ENCODE measurements at regions not wholly inside any gene's neighbourhood (a gene's known extent, or its start where the extent isn't known, plus 50 kb on each side); places are given as distances from the start of the nearest gene placed in this dataset.

- no peaks in the 10 kb centered on the region for H3K27me3 ChIP-seq (replicated peaks; ENCODE audit: control insufficient read depth, insufficient read depth, low read length)
- no peaks in the 10 kb centered on the region for H3K36me3 ChIP-seq (ENCODE audit: control insufficient read depth, insufficient read depth, low read length)
- H3K4me3 ChIP-seq (replicated peaks; ENCODE audit: low read depth, low read length) = no peak overlapping the region
- DNase-seq (ENCODE audit: extremely low read depth, insufficient read length) = no peak
- no peak for TF ChIP-seq CTCF (IDR thresholded peaks at IDR 0.05; ENCODE audit: insufficient read depth, low read length, poor library complexity, severe bottlenecking)
These were observed 1003.9 kb downstream of the FLRT2 start for GRCh38 chr14:86533834-86534233.

- no peak for TF ChIP-seq CTCF (IDR thresholded peaks at IDR 0.05; ENCODE audit: insufficient read depth, low read length, poor library complexity, severe bottlenecking)
- Histone ChIP-seq H3K4me3 (replicated peaks; ENCODE audit: low read depth, low read length) (no peak overlapping the region), H3K27me3 (replicated peaks; ENCODE audit: control insufficient read depth, insufficient read depth, low read length) (no peaks in the 10 kb centered on the region), H3K36me3 (ENCODE audit: control insufficient read depth, insufficient read depth, low read length) (no peaks in the 10 kb centered on the region)
- no peak for DNase-seq (ENCODE audit: extremely low read depth, insufficient read length)
These were observed 1002.3 kb downstream of the FLRT2 start for GRCh38 chr14:86532219-86532618.

GRCh38 chr14:86530457-86530856 is 1000.5 kb downstream of the FLRT2 start:
- no peak for TF ChIP-seq CTCF (IDR thresholded peaks at IDR 0.05; ENCODE audit: insufficient read depth, low read length, poor library complexity, severe bottlenecking)
- Histone ChIP-seq H3K36me3 (ENCODE audit: control insufficient read depth, insufficient read depth, low read length) (no peaks in the 10 kb centered on the region), H3K4me3 (replicated peaks; ENCODE audit: low read depth, low read length) (no peak overlapping the region)

GRCh38 chr14:86527312-86527711 is 997.4 kb downstream of the FLRT2 start:
- no peaks in the 10 kb centered on the region for H3K27me3 ChIP-seq (replicated peaks; ENCODE audit: control insufficient read depth, insufficient read depth, low read length)
- TF ChIP-seq CTCF (IDR thresholded peaks at IDR 0.05; ENCODE audit: insufficient read depth, low read length, poor library complexity, severe bottlenecking) = no peak
- DNase-seq (ENCODE audit: extremely low read depth, insufficient read length) = no peak
- no peak overlapping the region for H3K4me3 ChIP-seq (replicated peaks; ENCODE audit: low read depth, low read length)
- H3K36me3 ChIP-seq (ENCODE audit: control insufficient read depth, insufficient read depth, low read length) = no peaks in the 10 kb centered on the region

More at GRCh38 chr14:86530457-86530856, 1000.5 kb downstream of the FLRT2 start:
- no peak for DNase-seq (ENCODE audit: extremely low read depth, insufficient read length)
- no peaks in the 10 kb centered on the region for H3K27me3 ChIP-seq (replicated peaks; ENCODE audit: control insufficient read depth, insufficient read depth, low read length)

GRCh38 chr14:86525673-86526072 is 995.7 kb downstream of the FLRT2 start:
- DNase-seq (ENCODE audit: extremely low read depth, insufficient read length) = no peak
- Histone ChIP-seq H3K36me3 (ENCODE audit: control insufficient read depth, insufficient read depth, low read length) (no peaks in the 10 kb centered on the region), H3K4me3 (replicated peaks; ENCODE audit: low read depth, low read length) (no peak overlapping the region), H3K27me3 (replicated peaks; ENCODE audit: control insufficient read depth, insufficient read depth, low read length) (no peaks in the 10 kb centered on the region)
- no peak for TF ChIP-seq CTCF (IDR thresholded peaks at IDR 0.05; ENCODE audit: insufficient read depth, low read length, poor library complexity, severe bottlenecking)

- H3K36me3 ChIP-seq (ENCODE audit: control insufficient read depth, insufficient read depth, low read length) = no peaks in the 10 kb centered on the region
- H3K4me3 ChIP-seq (replicated peaks; ENCODE audit: low read depth, low read length) = no peak overlapping the region
- TF ChIP-seq CTCF (IDR thresholded peaks at IDR 0.05; ENCODE audit: insufficient read depth, low read length, poor library complexity, severe bottlenecking) = no peak
- no peak for DNase-seq (ENCODE audit: extremely low read depth, insufficient read length)
- no peaks in the 10 kb centered on the region for H3K27me3 ChIP-seq (replicated peaks; ENCODE audit: control insufficient read depth, insufficient read depth, low read length)
These were observed 991.9 kb downstream of the FLRT2 start for GRCh38 chr14:86521843-86522242.
